Central memory CD8-positive, alpha-beta T cell (primary cell): ENCODE measurements at regions not wholly inside any gene's neighbourhood (a gene's known extent, or its start where the extent isn't known, plus 50 kb on each side); places are given as distances from the start of the nearest gene placed in this dataset.
"Not testable (repeated sequence)": the region's sequence is repeated elsewhere in the genome, so short reads cannot be mapped to it uniquely, and the experiment has no call there.

Experiments
- ATAC-seq: fragments of 150-1000 bp; cut with Tn5 transposase; replicated peaks from 2 replicates; pipeline ENCODE4 v1.10.0; 2022; ENCODE audit warnings: mild to moderate bottlenecking, moderate FRiP score, moderate number of reproducible peaks; ENCODE audit not compliant: poor library complexity, severe bottlenecking; ENCODE audit errors: extremely low read depth
- DNase-seq, 2 donors: peaks; one replicate each; pipeline ENCODE4 v3.0.0; 2021; ENCODE audit warnings: low spot score in 2 of 2
- H3K27ac Mint-ChIP-seq: one replicate; pipeline ENCODE4 v1.8.0; 2022; ENCODE audit warnings: low read depth, mild to moderate bottlenecking, moderate library complexity, mixed read lengths
- H3K27me3 Mint-ChIP-seq: one replicate; pipeline ENCODE4 v1.8.0; 2022; ENCODE audit warnings: mixed read lengths
- H3K36me3 Mint-ChIP-seq: one replicate; pipeline ENCODE4 v1.8.0; 2022; ENCODE audit warnings: mild to moderate bottlenecking, moderate library complexity, mixed read lengths; ENCODE audit not compliant: insufficient read depth
- H3K4me1 Mint-ChIP-seq: one replicate; pipeline ENCODE4 v1.8.0; 2022; ENCODE audit warnings: mixed read lengths
- H3K4me3 Mint-ChIP-seq: one replicate; pipeline ENCODE4 v1.8.0; 2022; ENCODE audit warnings: mild to moderate bottlenecking, moderate library complexity, mixed read lengths
- H3K9me3 Mint-ChIP-seq: one replicate; pipeline ENCODE4 v1.8.0; 2022; ENCODE audit warnings: mixed read lengths

GRCh38 chr6:86581833-86582232 lies 355.5 kb upstream of the HTR1E start:
- DNase-seq (no peak), ATAC-seq (no peak)
- Mint-ChIP-seq H3K4me3 (no peak overlapping the region), H3K36me3 (no peaks in the 10 kb centered on the region), H3K4me1 (no peaks in the 10 kb centered on the region), H3K9me3 (peaks cover 25% of the 10 kb centered on the region), H3K27ac (no peak overlapping the region), H3K27me3 (no peaks in the 10 kb centered on the region)

GRCh38 chr6:86563197-86563596 lies 374.1 kb upstream of the HTR1E start:
- Mint-ChIP-seq H3K4me3 (no peak overlapping the region), H3K27me3 (no peaks in the 10 kb centered on the region), H3K27ac (no peak overlapping the region), H3K4me1 (no peaks in the 10 kb centered on the region), H3K36me3 (no peaks in the 10 kb centered on the region), H3K9me3 (peaks cover 16% of the 10 kb centered on the region)
- ATAC-seq (no peak), DNase-seq (no peak)

- no peak for DNase-seq
- ATAC-seq, result no peak
- Mint-ChIP-seq H3K27me3 (no peaks in the 10 kb centered on the region), H3K27ac (no peak overlapping the region), H3K9me3 (peaks cover 10% of the 10 kb centered on the region), H3K4me3 (no peak overlapping the region), H3K4me1 (no peaks in the 10 kb centered on the region), H3K36me3 (no peaks in the 10 kb centered on the region)
Observed at GRCh38 chr6:86558318-86558717, 379.0 kb upstream of the HTR1E start.

- H3K27ac Mint-ChIP-seq, result no peak overlapping the region
- H3K4me1 Mint-ChIP-seq, result no peaks in the 10 kb centered on the region
- H3K4me3 Mint-ChIP-seq, result no peak overlapping the region
- ATAC-seq (no peak), DNase-seq (no peak)
- peaks cover 29% of the 10 kb centered on the region for H3K9me3 Mint-ChIP-seq
- no peaks in the 10 kb centered on the region for H3K27me3 Mint-ChIP-seq
- no peaks in the 10 kb centered on the region for H3K36me3 Mint-ChIP-seq
Observed at GRCh38 chr6:86537292-86537861, 400.0 kb upstream of the HTR1E start.

GRCh38 chr6:86536121-86536520 lies 401.2 kb upstream of the HTR1E start:
- DNase-seq (no peak), ATAC-seq (no peak)
- no peaks in the 10 kb centered on the region for H3K36me3 Mint-ChIP-seq
- no peaks in the 10 kb centered on the region for H3K27me3 Mint-ChIP-seq
- no peak overlapping the region for H3K4me3 Mint-ChIP-seq
- H3K9me3 Mint-ChIP-seq, result peaks cover 35% of the 10 kb centered on the region
- H3K4me1 Mint-ChIP-seq, result no peaks in the 10 kb centered on the region
- no peak overlapping the region for H3K27ac Mint-ChIP-seq

GRCh38 chr6:86535100-86535499 lies 402.2 kb upstream of the HTR1E start:
- no peak overlapping the region for H3K4me3 Mint-ChIP-seq
- H3K4me1 Mint-ChIP-seq, result no peaks in the 10 kb centered on the region
- ATAC-seq (no peak), DNase-seq (no peak)
- H3K36me3 Mint-ChIP-seq, result no peaks in the 10 kb centered on the region
- peaks cover 28% of the 10 kb centered on the region for H3K9me3 Mint-ChIP-seq
- no peak overlapping the region for H3K27ac Mint-ChIP-seq
- no peaks in the 10 kb centered on the region for H3K27me3 Mint-ChIP-seq

- H3K27me3 Mint-ChIP-seq, result no peaks in the 10 kb centered on the region
- no peaks in the 10 kb centered on the region for H3K4me1 Mint-ChIP-seq
- H3K27ac Mint-ChIP-seq, result no peak overlapping the region
- H3K4me3 Mint-ChIP-seq, result no peak overlapping the region
- peaks cover 22% of the 10 kb centered on the region for H3K9me3 Mint-ChIP-seq
- DNase-seq, result no peak
- no peaks in the 10 kb centered on the region for H3K36me3 Mint-ChIP-seq
- no peak for ATAC-seq
Observed at GRCh38 chr6:86529635-86530034, 407.7 kb upstream of the HTR1E start.

- Mint-ChIP-seq H3K9me3 (peaks cover 22% of the 10 kb centered on the region), H3K27me3 (no peaks in the 10 kb centered on the region), H3K36me3 (no peaks in the 10 kb centered on the region), H3K4me1 (no peaks in the 10 kb centered on the region), H3K4me3 (no peak overlapping the region), H3K27ac (no peak overlapping the region)
- ATAC-seq (no peak), DNase-seq (no peak)
Observed at GRCh38 chr6:86526238-86526637, 411.1 kb upstream of the HTR1E start.

GRCh38 chr6:86516087-86516486 lies 421.2 kb upstream of the HTR1E start:
- no peak overlapping the region for H3K4me3 Mint-ChIP-seq
- peaks cover 6% of the 10 kb centered on the region for H3K9me3 Mint-ChIP-seq

GRCh38 chr6:86511962-86512361 lies 425.4 kb upstream of the HTR1E start:
- Mint-ChIP-seq H3K36me3 (no peaks in the 10 kb centered on the region), H3K4me3 (no peak overlapping the region), H3K27me3 (no peaks in the 10 kb centered on the region), H3K27ac (no peak overlapping the region), H3K4me1 (no peaks in the 10 kb centered on the region), H3K9me3 (peaks cover 7% of the 10 kb centered on the region)
- no peak for DNase-seq
- no peak for ATAC-seq

More at GRCh38 chr6:86516087-86516486, 421.2 kb upstream of the HTR1E start:
- DNase-seq, result no peak
- no peaks in the 10 kb centered on the region for H3K36me3 Mint-ChIP-seq
- H3K27me3 Mint-ChIP-seq, result no peaks in the 10 kb centered on the region
- no peak overlapping the region for H3K27ac Mint-ChIP-seq
- H3K4me1 Mint-ChIP-seq, result no peaks in the 10 kb centered on the region
- no peak for ATAC-seq

- H3K9me3 Mint-ChIP-seq, result peaks cover 6% of the 10 kb centered on the region
- DNase-seq (no peak), ATAC-seq (no peak)
- H3K27me3 Mint-ChIP-seq, result no peaks in the 10 kb centered on the region
- no peaks in the 10 kb centered on the region for H3K4me1 Mint-ChIP-seq
- peaks cover 2% of the 10 kb centered on the region for H3K36me3 Mint-ChIP-seq
- H3K27ac Mint-ChIP-seq, result no peak overlapping the region
- no peak overlapping the region for H3K4me3 Mint-ChIP-seq
Observed at GRCh38 chr6:86508230-86508629, 429.1 kb upstream of the HTR1E start.

- ATAC-seq, result no peak
- no peaks in the 10 kb centered on the region for H3K27me3 Mint-ChIP-seq
- no peak overlapping the region for H3K27ac Mint-ChIP-seq
- no peaks in the 10 kb centered on the region for H3K4me1 Mint-ChIP-seq
- DNase-seq, result no peak
- no peak overlapping the region for H3K4me3 Mint-ChIP-seq
- peaks cover 2% of the 10 kb centered on the region for H3K36me3 Mint-ChIP-seq
- H3K9me3 Mint-ChIP-seq, result peaks cover 8% of the 10 kb centered on the region
Observed at GRCh38 chr6:86502497-86502896, 434.8 kb upstream of the HTR1E start.

- no peaks in the 10 kb centered on the region for H3K36me3 Mint-ChIP-seq
- DNase-seq (no peak), ATAC-seq (no peak)
- H3K9me3 Mint-ChIP-seq, result peaks cover 15% of the 10 kb centered on the region
- no peaks in the 10 kb centered on the region for H3K4me1 Mint-ChIP-seq
- H3K27ac Mint-ChIP-seq, result no peak overlapping the region
- no peaks in the 10 kb centered on the region for H3K27me3 Mint-ChIP-seq
- no peak overlapping the region for H3K4me3 Mint-ChIP-seq
Observed at GRCh38 chr6:86500035-86500434, 437.3 kb upstream of the HTR1E start.

GRCh38 chr6:86489042-86489441 lies 448.3 kb upstream of the HTR1E start:
- not testable (repeated sequence) for H3K27me3 Mint-ChIP-seq, H3K36me3 Mint-ChIP-seq, H3K4me1 Mint-ChIP-seq, ATAC-seq, DNase-seq, H3K4me3 Mint-ChIP-seq, H3K9me3 Mint-ChIP-seq, H3K27ac Mint-ChIP-seq
